ENCODE measurements at regions not wholly inside any gene's neighbourhood (a gene's known extent, or its start where the extent isn't known, plus 50 kb on each side); places are given as distances from the start of the nearest gene placed in this dataset.

DNA sequence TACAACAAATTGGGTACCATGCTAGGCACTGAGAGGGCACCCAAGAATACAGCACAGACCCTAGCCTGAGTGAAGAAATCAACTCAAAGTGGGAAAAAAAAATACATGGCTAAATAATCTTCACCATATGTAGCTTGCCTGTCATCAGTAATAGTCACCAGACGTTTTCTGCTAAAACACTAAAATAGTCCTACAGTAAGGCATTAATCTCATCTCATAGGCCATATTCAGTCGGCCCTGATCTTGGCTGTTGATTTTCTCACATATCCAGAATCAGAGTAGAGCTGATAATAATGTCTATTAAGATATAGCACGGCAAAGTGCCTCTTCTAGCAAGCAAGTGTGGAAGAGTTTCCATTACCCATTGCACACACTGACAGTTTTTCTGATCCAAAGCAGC, 322.1 kb upstream of the SLC30A5 start:
- DNase-seq (ENCODE audit: low read depth) = no peak
- TF ChIP-seq, protein P1, sequence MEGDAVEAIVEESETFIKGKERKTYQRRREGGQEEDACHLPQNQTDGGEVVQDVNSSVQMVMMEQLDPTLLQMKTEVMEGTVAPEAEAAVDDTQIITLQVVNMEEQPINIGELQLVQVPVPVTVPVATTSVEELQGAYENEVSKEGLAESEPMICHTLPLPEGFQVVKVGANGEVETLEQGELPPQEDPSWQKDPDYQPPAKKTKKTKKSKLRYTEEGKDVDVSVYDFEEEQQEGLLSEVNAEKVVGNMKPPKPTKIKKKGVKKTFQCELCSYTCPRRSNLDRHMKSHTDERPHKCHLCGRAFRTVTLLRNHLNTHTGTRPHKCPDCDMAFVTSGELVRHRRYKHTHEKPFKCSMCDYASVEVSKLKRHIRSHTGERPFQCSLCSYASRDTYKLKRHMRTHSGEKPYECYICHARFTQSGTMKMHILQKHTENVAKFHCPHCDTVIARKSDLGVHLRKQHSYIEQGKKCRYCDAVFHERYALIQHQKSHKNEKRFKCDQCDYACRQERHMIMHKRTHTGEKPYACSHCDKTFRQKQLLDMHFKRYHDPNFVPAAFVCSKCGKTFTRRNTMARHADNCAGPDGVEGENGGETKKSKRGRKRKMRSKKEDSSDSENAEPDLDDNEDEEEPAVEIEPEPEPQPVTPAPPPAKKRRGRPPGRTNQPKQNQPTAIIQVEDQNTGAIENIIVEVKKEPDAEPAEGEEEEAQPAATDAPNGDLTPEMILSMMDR (IDR thresholded peaks at IDR 0.05; ENCODE audit: insufficient read depth, low read depth, low read length, missing control alignments) = no peak

DNA sequence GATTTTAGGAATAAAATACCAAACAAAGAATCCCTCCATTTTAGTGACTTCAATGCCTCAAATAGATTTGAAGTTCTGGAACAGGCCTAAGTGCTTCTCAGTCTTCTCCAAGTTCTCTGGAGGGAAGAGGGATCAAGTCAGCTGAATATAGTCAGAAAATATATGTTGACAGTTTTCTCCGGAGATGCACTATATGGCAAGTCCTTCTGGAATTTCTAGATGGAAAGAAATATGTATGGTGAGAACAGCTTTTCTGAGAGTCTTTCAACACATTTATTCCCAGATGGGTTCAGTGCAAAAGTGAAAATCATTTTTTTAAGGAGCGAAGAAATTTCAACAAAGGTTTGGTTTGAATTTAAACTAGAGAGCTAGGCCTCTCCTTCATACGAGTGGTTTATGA, 317.4 kb upstream of the SLC30A5 start:
- DNase-seq (ENCODE audit: low read depth) = no peak
- TF ChIP-seq, protein P1 (IDR thresholded peaks at IDR 0.05; ENCODE audit: insufficient read depth, low read depth, low read length, missing control alignments) = no peak
- H3K4me3 ChIP-seq (ENCODE audit: low read depth, low read length) = no peak overlapping the region

More for the DNA sequence above, 322.1 kb upstream of the SLC30A5 start:
- no peak overlapping the region for H3K4me3 ChIP-seq (ENCODE audit: low read depth, low read length)

DNA sequence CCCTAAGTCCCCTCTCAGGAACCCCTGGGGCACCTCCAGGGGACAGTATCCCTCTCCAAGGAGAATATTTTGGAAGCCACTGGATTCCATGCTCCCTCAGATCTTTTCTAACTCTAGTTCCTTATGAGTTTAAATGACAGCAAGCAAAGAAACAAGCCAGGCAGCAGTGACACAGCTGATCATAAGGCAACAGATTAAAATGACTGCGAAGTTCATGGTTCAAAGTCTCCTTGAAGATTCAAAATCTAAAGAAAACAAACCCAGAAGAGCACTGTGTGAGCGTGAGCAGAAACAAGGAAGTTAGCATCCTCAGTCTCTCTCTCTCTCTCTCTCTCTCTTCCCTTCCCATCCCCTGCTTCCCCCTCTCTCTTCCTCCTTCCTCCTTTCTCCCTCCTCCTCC, 316.7 kb upstream of the SLC30A5 start:
- TF ChIP-seq, protein P1 (IDR thresholded peaks at IDR 0.05; ENCODE audit: insufficient read depth, low read depth, low read length, missing control alignments) = no peak
- H3K4me3 ChIP-seq (ENCODE audit: low read depth, low read length) = no peak overlapping the region
- DNase-seq (ENCODE audit: low read depth) = no peak

DNA sequence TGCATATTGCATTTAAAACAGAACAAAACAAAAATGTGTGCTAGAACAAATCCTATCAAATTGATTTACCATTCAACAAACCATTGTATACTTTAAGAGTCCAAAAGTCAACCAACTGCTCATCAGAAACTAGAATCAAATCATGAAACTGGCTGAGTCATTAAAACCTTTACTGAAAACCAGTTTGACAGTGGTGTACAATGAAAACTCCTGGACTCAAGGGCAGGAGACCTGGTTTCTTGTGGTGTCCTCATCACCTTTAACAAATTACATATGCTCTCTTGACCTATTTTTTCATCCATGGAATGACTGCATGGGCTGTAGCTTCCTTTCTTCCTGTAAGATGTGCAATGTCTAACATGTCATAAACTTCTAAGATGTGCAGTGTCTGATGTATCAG, 315.3 kb upstream of the SLC30A5 start:
- DNase-seq (ENCODE audit: low read depth) = peak; percentile 58
- H3K4me3 ChIP-seq (ENCODE audit: low read depth, low read length) = no peak overlapping the region
- TF ChIP-seq, protein P1 (IDR thresholded peaks at IDR 0.05; ENCODE audit: insufficient read depth, low read depth, low read length, missing control alignments) = no peak

DNA sequence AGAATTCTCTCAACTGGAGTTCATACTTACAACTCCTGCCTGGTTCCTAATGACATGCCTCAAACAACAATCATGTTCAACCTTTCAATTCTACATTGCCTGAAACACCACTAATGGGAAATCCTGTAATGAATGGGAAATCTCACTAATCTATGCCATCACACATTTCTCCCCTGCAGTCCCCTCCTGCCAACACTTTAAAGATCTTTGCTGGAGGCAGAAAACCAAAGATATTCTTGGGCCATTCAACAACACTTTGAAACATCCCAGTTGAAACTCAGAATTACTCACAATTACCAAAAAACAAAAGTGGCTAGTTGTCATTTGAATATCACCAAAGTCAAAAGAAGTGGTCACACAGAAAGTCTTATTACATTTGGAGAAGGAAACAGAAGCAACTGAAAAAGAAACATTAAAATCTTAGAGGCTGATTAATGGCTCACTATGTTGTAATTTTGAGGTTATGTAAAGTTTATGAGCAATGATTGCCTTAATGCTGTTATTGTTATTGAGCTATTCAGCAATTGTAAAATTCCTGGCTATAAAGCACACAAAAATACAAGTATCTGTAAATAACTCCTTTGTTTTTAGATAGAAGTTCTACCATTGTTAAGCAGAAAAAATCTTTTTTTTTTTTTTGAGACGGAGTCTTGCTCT, 313.4 kb upstream of the SLC30A5 start:
- TF ChIP-seq, protein P1 (IDR thresholded peaks at IDR 0.05; ENCODE audit: insufficient read depth, low read depth, low read length, missing control alignments) = no peak
- DNase-seq (ENCODE audit: low read depth) = peak; percentile 33
- H3K4me3 ChIP-seq (ENCODE audit: low read depth, low read length) = no peak overlapping the region

DNA sequence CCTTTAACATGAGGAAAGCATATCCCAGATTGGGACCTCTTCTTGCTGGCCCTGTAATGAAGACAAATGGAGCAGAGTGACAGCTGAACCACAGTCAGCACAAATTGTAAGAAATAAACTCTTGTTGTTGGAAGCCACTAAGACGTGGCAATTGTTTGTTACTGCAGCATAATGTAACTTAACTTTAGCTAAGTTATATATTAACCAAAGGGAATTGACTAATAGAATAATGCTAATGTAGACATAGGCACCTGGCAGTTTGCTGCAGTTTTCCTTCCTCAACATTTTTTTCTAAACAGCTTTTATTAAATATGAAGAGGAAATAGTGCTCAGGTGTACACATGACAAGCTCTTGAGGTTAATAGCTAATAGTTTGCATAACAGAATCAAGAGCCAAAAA, 300.7 kb upstream of the SLC30A5 start:
- H3K4me3 ChIP-seq (ENCODE audit: low read depth, low read length) = no peak overlapping the region
- no peak for DNase-seq (ENCODE audit: low read depth)
- TF ChIP-seq, protein P1 (IDR thresholded peaks at IDR 0.05; ENCODE audit: insufficient read depth, low read depth, low read length, missing control alignments) = no peak

DNA sequence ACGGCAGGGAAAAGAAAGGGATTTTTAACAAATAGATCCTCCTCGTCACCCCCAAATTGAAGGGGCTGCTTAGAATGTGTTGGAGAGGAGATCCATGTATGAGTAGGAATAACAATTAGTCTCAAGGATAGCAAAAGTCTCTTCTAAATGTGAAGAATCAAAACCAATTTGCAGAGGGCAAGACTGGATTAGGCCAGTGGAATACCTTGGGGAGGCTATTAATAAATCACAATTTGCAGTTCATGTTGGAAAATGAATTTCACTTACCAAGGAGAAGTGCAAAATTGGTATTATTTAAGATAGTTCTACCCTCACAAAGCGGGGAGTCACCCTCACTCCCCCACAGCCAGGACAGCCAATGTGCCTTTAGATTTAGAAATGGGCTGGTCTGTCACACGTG, 299.8 kb upstream of the SLC30A5 start:
- no peak for DNase-seq (ENCODE audit: low read depth)
- no peak overlapping the region for H3K4me3 ChIP-seq (ENCODE audit: low read depth, low read length)
- TF ChIP-seq, protein P1 (IDR thresholded peaks at IDR 0.05; ENCODE audit: insufficient read depth, low read depth, low read length, missing control alignments) = no peak
